Fibroblast of mammary gland (primary cell): ENCODE measurements at regions not wholly inside any gene's neighbourhood (a gene's known extent, or its start where the extent isn't known, plus 50 kb on each side); places are given as distances from the start of the nearest gene placed in this dataset.

Experiments
- DNase-seq: peaks from one replicate; pipeline ENCODE4 v3.0.0-alpha.2; 2010; ENCODE audit warnings: low read depth
- H3K4me3 ChIP-seq: 2 replicates; pipeline ENCODE4 v1.5.1; 2011; ENCODE audit warnings: low read depth, mild to moderate bottlenecking, low read length, moderate library complexity; ENCODE audit not compliant: control insufficient read depth
- TF ChIP-seq, protein P1 (sequence below): conservative IDR thresholded peaks from 2 replicates; pipeline ENCODE4 v1.5.1; 2011; ENCODE audit warnings: low read depth, low read length, inconsistent platforms; ENCODE audit not compliant: control insufficient read depth, insufficient read depth

DNA sequence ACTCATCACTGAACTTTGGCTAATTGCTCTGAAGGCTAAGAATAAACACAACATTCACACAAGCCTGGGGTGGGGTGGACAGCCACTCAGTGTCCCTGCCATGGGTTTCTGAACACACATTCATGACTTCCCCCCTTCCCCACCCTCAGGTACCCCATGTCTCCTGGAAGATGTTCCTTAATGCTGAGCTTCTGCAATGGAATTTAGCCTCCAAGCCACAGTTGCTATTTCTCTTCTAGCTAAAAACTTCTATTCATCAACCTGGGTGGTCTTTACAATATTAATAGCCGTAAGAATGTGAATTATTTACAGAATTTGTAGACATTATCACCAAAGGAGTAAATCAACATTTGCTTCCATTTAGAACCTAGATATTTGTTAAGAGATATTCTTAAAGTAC lies 175.1 kb downstream of the ACKR3 start:
- DNase-seq = no peak
- H3K4me3 ChIP-seq = no peak overlapping the region
- TF ChIP-seq, protein P1, sequence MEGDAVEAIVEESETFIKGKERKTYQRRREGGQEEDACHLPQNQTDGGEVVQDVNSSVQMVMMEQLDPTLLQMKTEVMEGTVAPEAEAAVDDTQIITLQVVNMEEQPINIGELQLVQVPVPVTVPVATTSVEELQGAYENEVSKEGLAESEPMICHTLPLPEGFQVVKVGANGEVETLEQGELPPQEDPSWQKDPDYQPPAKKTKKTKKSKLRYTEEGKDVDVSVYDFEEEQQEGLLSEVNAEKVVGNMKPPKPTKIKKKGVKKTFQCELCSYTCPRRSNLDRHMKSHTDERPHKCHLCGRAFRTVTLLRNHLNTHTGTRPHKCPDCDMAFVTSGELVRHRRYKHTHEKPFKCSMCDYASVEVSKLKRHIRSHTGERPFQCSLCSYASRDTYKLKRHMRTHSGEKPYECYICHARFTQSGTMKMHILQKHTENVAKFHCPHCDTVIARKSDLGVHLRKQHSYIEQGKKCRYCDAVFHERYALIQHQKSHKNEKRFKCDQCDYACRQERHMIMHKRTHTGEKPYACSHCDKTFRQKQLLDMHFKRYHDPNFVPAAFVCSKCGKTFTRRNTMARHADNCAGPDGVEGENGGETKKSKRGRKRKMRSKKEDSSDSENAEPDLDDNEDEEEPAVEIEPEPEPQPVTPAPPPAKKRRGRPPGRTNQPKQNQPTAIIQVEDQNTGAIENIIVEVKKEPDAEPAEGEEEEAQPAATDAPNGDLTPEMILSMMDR = no peak

DNA sequence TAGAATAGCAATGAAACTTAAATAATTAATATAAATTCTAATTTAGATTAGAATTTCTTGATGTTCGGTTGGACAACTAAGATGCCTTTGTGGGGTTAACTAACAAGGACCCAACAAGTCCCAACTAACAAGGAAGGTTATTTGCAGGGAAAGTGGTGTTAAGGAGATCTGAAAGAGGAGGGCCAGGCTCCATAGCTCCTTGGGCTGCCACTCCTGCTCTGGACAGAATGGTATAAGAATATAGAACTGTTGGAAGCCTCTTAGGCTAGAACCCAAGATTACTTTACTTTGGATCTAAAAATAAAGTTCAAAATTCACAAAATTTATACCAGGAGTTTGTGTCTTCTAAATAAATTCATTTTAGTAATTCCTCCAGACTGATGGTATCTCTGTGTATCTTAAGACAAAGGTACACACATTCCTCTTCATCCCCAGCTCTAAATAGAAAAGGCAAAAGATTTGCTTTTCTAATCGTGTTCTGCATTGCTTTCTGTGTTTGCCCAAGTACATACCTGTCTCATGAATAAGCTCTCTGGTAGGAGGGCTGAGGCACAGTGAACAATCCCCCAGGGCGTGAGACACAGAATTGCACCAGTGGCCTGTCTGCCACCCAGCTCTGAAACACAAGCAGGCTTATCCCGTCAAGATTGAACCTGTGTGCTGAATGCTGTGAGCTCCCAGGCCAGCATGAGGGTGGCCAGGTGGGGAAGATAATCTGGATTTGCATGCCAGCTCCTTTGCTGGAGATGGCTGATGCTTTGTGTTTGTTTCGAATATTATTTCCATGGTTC lies 176.0 kb downstream of the ACKR3 start:
- TF ChIP-seq, protein P1 = no peak
- no peak overlapping the region for H3K4me3 ChIP-seq
- DNase-seq = peak; percentile 77

DNA sequence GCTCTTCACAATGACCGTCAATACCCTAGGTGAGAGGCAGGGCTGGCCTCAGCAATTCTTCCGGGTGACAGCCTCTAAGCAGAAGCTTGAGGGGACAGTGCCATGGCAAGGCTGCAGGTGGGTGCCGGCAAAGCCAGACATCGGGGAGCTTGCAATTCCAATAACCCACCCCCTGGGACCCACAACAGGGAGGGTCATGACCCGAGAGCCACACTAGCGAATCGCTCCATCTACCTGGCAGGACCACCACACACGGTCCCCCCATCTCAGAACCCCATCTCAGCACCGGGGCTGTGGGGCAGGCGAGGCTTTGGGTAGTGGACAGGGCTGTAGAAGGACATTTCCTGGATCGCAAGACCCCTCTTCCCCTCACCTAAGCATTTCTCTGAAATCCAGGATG lies 177.2 kb downstream of the ACKR3 start:
- DNase-seq = no peak
- TF ChIP-seq, protein P1 = no peak
- no peak overlapping the region for H3K4me3 ChIP-seq

DNA sequence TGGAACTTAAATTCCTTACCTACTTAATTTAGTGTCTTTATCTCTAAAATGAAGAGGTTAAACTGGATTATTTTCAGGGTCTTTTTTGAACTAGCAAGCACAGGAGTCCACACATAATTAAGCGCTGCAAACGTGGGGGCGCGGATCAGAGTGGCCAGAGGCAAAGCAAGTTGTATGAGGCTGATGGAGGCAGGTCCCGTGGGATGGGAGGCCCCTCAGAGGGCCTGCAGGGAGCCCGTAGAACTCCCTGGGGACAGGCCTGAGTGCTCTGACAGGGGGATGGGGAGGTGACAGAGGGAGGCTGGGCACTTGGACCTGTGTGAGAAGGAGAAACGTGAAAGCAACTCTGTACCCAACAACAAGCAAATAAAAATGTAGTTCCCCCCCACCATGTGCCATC lies 177.8 kb downstream of the ACKR3 start:
- H3K4me3 ChIP-seq = no peak overlapping the region
- TF ChIP-seq, protein P1 = no peak
- DNase-seq = no peak

DNA sequence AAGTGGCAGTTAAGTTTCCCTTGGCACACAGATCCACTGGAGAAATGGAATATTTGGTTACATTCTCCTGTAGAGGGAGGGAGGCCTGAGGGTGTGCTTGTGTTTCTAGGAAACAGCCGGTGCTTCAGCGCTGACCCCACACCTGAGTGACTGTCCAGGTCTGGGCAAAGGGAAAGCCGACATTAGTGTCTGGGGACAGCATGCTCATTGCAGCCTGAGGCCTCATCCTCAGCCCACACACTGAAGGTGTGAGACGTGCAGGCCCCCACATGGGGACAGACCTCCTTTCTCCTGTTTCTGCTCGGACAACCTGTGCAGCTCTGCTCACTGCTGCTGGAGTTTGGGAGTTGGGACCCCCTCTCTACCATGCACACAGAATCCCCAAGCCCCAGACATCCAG lies 178.3 kb downstream of the ACKR3 start:
- DNase-seq = no peak
- H3K4me3 ChIP-seq = no peak overlapping the region
- TF ChIP-seq, protein P1 = no peak

DNA sequence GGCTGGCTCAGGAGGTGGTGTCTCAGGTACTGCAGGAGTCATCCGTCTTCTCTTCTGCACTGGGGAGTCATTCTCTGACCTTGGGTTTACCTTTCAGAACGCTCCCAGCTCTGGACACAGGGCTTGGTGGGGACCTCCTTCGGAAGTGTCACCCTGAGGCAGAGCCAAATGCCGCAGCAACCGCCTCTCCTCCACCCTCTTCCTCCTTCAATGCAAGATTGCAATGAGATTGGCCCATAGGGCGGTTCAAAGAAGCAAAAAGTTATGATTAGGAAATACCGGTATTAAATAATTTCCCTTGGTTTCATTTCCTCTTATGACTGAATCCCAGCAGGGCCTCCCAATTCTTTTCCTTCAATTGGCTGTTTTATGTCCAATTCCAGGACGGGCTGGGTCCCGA lies 178.8 kb downstream of the ACKR3 start:
- no peak for DNase-seq
- TF ChIP-seq, protein P1 = no peak
- H3K4me3 ChIP-seq = no peak overlapping the region
